Testis (tissue), 2 donors: ENCODE measurements at regions not wholly inside any gene's neighbourhood (a gene's known extent, or its start where the extent isn't known, plus 50 kb on each side); places are given as distances from the start of the nearest gene placed in this dataset.

ENCODE experiments used
- POLR2A ChIP-seq: fragments of 450-650 bp; IDR thresholded peaks from one replicate; pipeline ENCODE4 v1.6.1; 2017; ENCODE audit warnings: antibody characterized with exemption, mild to moderate bottlenecking, moderate library complexity
- TF ChIP-seq, protein P1 (sequence below), 3 experiments: fragments of 450-650 bp in 2 of 3; fragments of 200-600 bp in 1 of 3; sonication (generic) in 1 of 3; IDR thresholded peaks; one replicate each; pipeline ENCODE4 v1.5.1; 2016 to 2019; ENCODE audit warnings: antibody characterized with exemption in 3 of 3, mild to moderate bottlenecking in 2 of 3, moderate library complexity in 1 of 3

DNA sequence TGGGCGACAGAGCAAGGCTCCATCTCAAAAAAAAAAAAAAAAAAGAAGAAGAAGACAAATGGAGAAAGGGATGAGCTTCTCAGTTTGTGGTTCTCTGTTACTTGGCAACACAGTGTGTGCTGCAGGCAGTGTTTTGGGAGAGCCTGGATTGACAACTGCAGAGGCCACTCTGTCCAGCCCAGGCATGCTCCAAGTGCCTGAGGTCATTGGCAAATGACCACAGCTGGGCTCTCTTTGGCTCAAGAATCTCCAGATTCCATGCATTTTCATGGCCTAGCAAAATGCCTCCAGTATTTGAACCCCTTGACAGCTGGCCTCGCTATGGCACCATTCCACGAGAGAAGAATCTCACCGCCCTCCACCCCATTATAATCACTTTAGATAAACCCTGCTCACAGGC is 126.2 kb downstream of the ANKRD60 start:
- TF ChIP-seq, protein P1, sequence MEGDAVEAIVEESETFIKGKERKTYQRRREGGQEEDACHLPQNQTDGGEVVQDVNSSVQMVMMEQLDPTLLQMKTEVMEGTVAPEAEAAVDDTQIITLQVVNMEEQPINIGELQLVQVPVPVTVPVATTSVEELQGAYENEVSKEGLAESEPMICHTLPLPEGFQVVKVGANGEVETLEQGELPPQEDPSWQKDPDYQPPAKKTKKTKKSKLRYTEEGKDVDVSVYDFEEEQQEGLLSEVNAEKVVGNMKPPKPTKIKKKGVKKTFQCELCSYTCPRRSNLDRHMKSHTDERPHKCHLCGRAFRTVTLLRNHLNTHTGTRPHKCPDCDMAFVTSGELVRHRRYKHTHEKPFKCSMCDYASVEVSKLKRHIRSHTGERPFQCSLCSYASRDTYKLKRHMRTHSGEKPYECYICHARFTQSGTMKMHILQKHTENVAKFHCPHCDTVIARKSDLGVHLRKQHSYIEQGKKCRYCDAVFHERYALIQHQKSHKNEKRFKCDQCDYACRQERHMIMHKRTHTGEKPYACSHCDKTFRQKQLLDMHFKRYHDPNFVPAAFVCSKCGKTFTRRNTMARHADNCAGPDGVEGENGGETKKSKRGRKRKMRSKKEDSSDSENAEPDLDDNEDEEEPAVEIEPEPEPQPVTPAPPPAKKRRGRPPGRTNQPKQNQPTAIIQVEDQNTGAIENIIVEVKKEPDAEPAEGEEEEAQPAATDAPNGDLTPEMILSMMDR (IDR thresholded peaks at IDR 0.05) = no peak
- TF ChIP-seq POLR2A = no peak
